GM23338 (cell line): ENCODE measurements at regions not wholly inside any gene's neighbourhood (a gene's known extent, or its start where the extent isn't known, plus 50 kb on each side); places are given as distances from the start of the nearest gene placed in this dataset.

Experiments used
- ATAC-seq: fragments of 200-7000 bp; cut with Tn5 transposase; 3 replicates; pipeline ENCODE4 v1.9.1; 2020
- DNase-seq: peaks from one replicate; pipeline ENCODE4 v3.0.0-alpha.2; 2015; ENCODE audit warnings: low spot score
- H2AFZ ChIP-seq: fragments of 200-600 bp; sonication (generic); 2 replicates; pipeline ENCODE4 v1.8.0; 2016; ENCODE audit warnings: antibody characterized with exemption, mild to moderate bottlenecking, moderate library complexity
- H3F3A ChIP-seq: fragments of 200-600 bp; sonication (generic); replicated peaks from 2 replicates; pipeline ENCODE4 v1.8.0; 2017; ENCODE audit warnings: antibody characterized with exemption, mixed run types, low read depth
- H3K27ac ChIP-seq: fragments of 200-600 bp; sonication (generic); 2 replicates; pipeline ENCODE4 v1.6.1; 2016; ENCODE audit warnings: low read depth
- H3K27me3 ChIP-seq: fragments of 200-600 bp; sonication (generic); 2 replicates; pipeline ENCODE4 v1.8.0; 2016; ENCODE audit warnings: mild to moderate bottlenecking, mixed run types, moderate library complexity; ENCODE audit not compliant: insufficient read depth
- H3K36me3 ChIP-seq: fragments of 200-600 bp; sonication (generic); 2 replicates; pipeline ENCODE4 v1.8.0; 2016; ENCODE audit warnings: mild to moderate bottlenecking; ENCODE audit not compliant: insufficient read depth
- H3K4me1 ChIP-seq: fragments of 200-600 bp; sonication (generic); 2 replicates; pipeline ENCODE4 v1.8.0; 2016; ENCODE audit warnings: mild to moderate bottlenecking, moderate library complexity; ENCODE audit not compliant: insufficient read depth
- H3K4me2 ChIP-seq: fragments of 200-600 bp; sonication (generic); 2 replicates; pipeline ENCODE4 v1.7.1; 2017; ENCODE audit warnings: mixed run types
- H3K4me3 ChIP-seq: fragments of 200-600 bp; sonication (generic); 2 replicates; pipeline ENCODE4 v1.6.1; 2016; ENCODE audit warnings: mixed run types
- H3K79me2 ChIP-seq: fragments of 200-600 bp; sonication (generic); replicated peaks from 2 replicates; pipeline ENCODE4 v1.8.0; 2017; ENCODE audit warnings: mild to moderate bottlenecking; ENCODE audit not compliant: insufficient read depth
- H3K9me2 ChIP-seq: fragments of 200-600 bp; sonication (generic); 2 replicates; pipeline ENCODE4 v1.8.0; 2017; ENCODE audit not compliant: insufficient read depth
- H4K20me1 ChIP-seq: fragments of 200-600 bp; sonication (generic); replicated peaks from 2 replicates; pipeline ENCODE4 v1.8.0; 2017; ENCODE audit warnings: mild to moderate bottlenecking; ENCODE audit not compliant: insufficient read depth
- H3K27ac Mint-ChIP-seq: 2 replicates; pipeline ENCODE4 v1.8.0; 2020; ENCODE audit warnings: inconsistent platforms, mild to moderate bottlenecking, moderate library complexity, mixed read lengths
- H3K27me3 Mint-ChIP-seq: 3 replicates; pipeline ENCODE4 v1.8.0; 2022; ENCODE audit warnings: low read depth, mild to moderate bottlenecking, moderate library complexity, mixed read lengths, inconsistent platforms; ENCODE audit not compliant: insufficient read depth, poor library complexity
- H3K36me3 Mint-ChIP-seq: 3 replicates; pipeline ENCODE4 v1.8.0; 2021; ENCODE audit warnings: low read depth, mild to moderate bottlenecking, inconsistent platforms, moderate library complexity, mixed read lengths
- H3K4me1 Mint-ChIP-seq: 3 replicates; pipeline ENCODE4 v1.8.0; 2020; ENCODE audit warnings: mild to moderate bottlenecking, inconsistent platforms, mixed read lengths
- H3K4me3 Mint-ChIP-seq: 3 replicates; pipeline ENCODE4 v1.8.0; 2021; ENCODE audit warnings: moderate library complexity, mild to moderate bottlenecking, inconsistent platforms, mixed read lengths
- H3K9me3 Mint-ChIP-seq: 3 replicates; pipeline ENCODE4 v1.8.0; 2020; ENCODE audit warnings: moderate library complexity, mild to moderate bottlenecking, inconsistent platforms, mixed read lengths
- CREB1 ChIP-seq: fragments of 250-450 bp; sonication (Bioruptor Pico); IDR thresholded peaks from 2 replicates; pipeline ENCODE4 v1.5.0; 2020; ENCODE audit warnings: low read depth, mild to moderate bottlenecking, moderate library complexity
- EZH2 ChIP-seq: fragments of 200-600 bp; sonication (generic); IDR thresholded peaks from one replicate; pipeline ENCODE4 v1.8.0; 2017; ENCODE audit warnings: antibody characterized with exemption, mild to moderate bottlenecking, low read depth; ENCODE audit not compliant: unreplicated experiment
- EZH2phosphoT487 ChIP-seq: fragments of 200-600 bp; sonication (generic); IDR thresholded peaks from one replicate; pipeline ENCODE4 v1.8.1; 2018; ENCODE audit warnings: antibody characterized with exemption; ENCODE audit not compliant: unreplicated experiment
- NANOG ChIP-seq: IDR thresholded peaks from 2 replicates; pipeline ENCODE4 v1.6.1; 2016; ENCODE audit warnings: antibody characterized with exemption, borderline replicate concordance
- STAT1 ChIP-seq: IDR thresholded peaks from one replicate; pipeline ENCODE4 v1.6.1; 2016; ENCODE audit warnings: antibody characterized with exemption; ENCODE audit not compliant: unreplicated experiment
- ZNF114 ChIP-seq: fragments of 250-450 bp; sonication (Bioruptor Pico); IDR thresholded peaks from 2 replicates; pipeline ENCODE4 v1.5.0; 2020; ENCODE audit warnings: mild to moderate bottlenecking, moderate library complexity
- ZNF331 ChIP-seq: fragments of 250-450 bp; sonication (Bioruptor Pico); IDR thresholded peaks from 2 replicates; pipeline ENCODE4 v1.5.0; 2020; ENCODE audit warnings: low read depth, mild to moderate bottlenecking, moderate library complexity
- TF ChIP-seq, protein P1 (sequence below): IDR thresholded peaks from 2 replicates; pipeline ENCODE4 v1.6.1; 2016; ENCODE audit warnings: antibody characterized with exemption
- TF ChIP-seq, protein P2 (sequence below): fragments of 250-450 bp; sonication (Bioruptor Pico); IDR thresholded peaks from 2 replicates; pipeline ENCODE4 v1.5.0; 2020; ENCODE audit warnings: mild to moderate bottlenecking, moderate library complexity
- TF ChIP-seq, protein P3 (sequence below), 2 experiments: fragments of 200-600 bp in 1 of 2; sonication (generic) in 1 of 2; conservative IDR thresholded peaks; 2 replicates each; pipeline versions ENCODE4 v1.5.1 to v1.6.1; 2016 to 2017; ENCODE audit warnings: antibody characterized with exemption in 2 of 2, low read depth in 2 of 2, mild to moderate bottlenecking in 2 of 2, moderate library complexity in 1 of 2

DNA sequence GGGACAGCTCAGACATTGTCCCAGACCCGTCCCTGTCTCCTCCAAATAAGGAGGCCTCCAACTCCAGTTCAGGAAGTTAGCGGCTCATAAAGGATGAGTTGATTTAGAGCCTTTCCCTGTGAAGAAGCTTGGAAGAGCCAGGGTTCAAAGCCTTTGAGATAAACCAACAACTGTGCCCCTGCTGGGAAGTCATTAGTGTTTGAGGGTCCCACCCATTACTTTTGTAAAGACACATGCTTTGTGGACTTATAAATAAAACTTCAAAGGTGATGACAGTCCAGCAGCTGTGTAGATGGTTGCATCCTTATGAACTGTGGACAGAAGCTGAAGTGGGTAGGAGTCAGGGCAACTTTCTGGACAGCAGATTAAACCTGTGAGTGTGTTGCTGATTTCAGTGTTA lies 86.0 kb upstream of the PGRMC2 start:
- no peaks in the 10 kb centered on the region for H3K9me2 ChIP-seq
- H3K4me3 ChIP-seq, result no peak overlapping the region
- H3K27me3 ChIP-seq, result no peaks in the 10 kb centered on the region
- peaks cover 36% of the 10 kb centered on the region for H3K9me3 Mint-ChIP-seq
- no peaks in the 10 kb centered on the region for H3F3A ChIP-seq
- H3K27ac ChIP-seq, result no peak overlapping the region
- no peaks in the 10 kb centered on the region for H3K4me1 Mint-ChIP-seq
- no peaks in the 10 kb centered on the region for H3K4me1 ChIP-seq
- DNase-seq, result no peak
- H3K27me3 Mint-ChIP-seq, result peaks cover 2% of the 10 kb centered on the region
- no peak overlapping the region for H3K4me2 ChIP-seq
- peaks cover 36% of the 10 kb centered on the region for H3K36me3 Mint-ChIP-seq
- H4K20me1 ChIP-seq, result no peaks in the 10 kb centered on the region
- H3K79me2 ChIP-seq, result no peaks in the 10 kb centered on the region
- H3K36me3 ChIP-seq, result no peaks in the 10 kb centered on the region
- TF ChIP-seq ZNF331 (CRISPR knock-in tag) (no peak), NANOG (no peak), EZH2phosphoT487 (no peak), ZNF114 (CRISPR knock-in tag) (no peak)
- TF ChIP-seq, protein P1, sequence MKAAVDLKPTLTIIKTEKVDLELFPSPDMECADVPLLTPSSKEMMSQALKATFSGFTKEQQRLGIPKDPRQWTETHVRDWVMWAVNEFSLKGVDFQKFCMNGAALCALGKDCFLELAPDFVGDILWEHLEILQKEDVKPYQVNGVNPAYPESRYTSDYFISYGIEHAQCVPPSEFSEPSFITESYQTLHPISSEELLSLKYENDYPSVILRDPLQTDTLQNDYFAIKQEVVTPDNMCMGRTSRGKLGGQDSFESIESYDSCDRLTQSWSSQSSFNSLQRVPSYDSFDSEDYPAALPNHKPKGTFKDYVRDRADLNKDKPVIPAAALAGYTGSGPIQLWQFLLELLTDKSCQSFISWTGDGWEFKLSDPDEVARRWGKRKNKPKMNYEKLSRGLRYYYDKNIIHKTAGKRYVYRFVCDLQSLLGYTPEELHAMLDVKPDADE, result no peak
- no peak overlapping the region for H3K27ac Mint-ChIP-seq
- no peak overlapping the region for H3K4me3 Mint-ChIP-seq
- H2AFZ ChIP-seq, result no peak overlapping the region
- no peak for ATAC-seq

DNA sequence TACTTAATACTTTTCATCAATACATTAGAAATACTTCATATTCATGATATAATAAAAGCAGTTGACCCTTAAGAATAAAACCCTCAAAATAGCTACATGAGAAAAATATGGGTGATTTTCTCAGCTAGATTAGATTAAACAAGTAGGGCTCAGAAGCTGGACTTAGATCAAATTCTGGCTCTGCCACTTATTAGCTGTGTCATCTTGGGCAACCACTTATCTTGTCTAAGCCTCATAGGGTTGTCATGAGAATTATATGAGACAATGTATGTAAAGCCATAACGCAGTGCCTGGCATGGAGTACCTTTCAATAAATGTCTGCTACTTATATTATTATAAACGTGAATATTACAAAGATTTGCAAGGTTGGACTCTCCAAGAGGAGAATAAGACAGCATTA lies 84.3 kb upstream of the PGRMC2 start:
- Histone ChIP-seq H4K20me1 (no peaks in the 10 kb centered on the region), H3K4me3 (no peak overlapping the region), H3K27ac (no peak overlapping the region), H3K27me3 (no peaks in the 10 kb centered on the region), H3K4me2 (no peak overlapping the region), H3K9me2 (no peaks in the 10 kb centered on the region), H3K79me2 (no peaks in the 10 kb centered on the region), H2AFZ (no peak overlapping the region), H3K4me1 (no peaks in the 10 kb centered on the region), H3K36me3 (no peaks in the 10 kb centered on the region), H3F3A (no peaks in the 10 kb centered on the region)
- peaks cover 4% of the 10 kb centered on the region for H3K27me3 Mint-ChIP-seq
- H3K27ac Mint-ChIP-seq, result no peak overlapping the region
- H3K36me3 Mint-ChIP-seq, result peaks cover 34% of the 10 kb centered on the region
- no peak overlapping the region for H3K4me3 Mint-ChIP-seq
- no peak for DNase-seq
- no peak for ATAC-seq
- H3K4me1 Mint-ChIP-seq, result no peaks in the 10 kb centered on the region
- peaks cover 31% of the 10 kb centered on the region for H3K9me3 Mint-ChIP-seq
- TF ChIP-seq EZH2 (no peak), STAT1 (no peak), ZNF114 (CRISPR knock-in tag) (no peak), CREB1 (CRISPR knock-in tag) (no peak), ZNF331 (CRISPR knock-in tag) (no peak), EZH2phosphoT487 (no peak), NANOG (no peak)
- TF ChIP-seq, protein P2, sequence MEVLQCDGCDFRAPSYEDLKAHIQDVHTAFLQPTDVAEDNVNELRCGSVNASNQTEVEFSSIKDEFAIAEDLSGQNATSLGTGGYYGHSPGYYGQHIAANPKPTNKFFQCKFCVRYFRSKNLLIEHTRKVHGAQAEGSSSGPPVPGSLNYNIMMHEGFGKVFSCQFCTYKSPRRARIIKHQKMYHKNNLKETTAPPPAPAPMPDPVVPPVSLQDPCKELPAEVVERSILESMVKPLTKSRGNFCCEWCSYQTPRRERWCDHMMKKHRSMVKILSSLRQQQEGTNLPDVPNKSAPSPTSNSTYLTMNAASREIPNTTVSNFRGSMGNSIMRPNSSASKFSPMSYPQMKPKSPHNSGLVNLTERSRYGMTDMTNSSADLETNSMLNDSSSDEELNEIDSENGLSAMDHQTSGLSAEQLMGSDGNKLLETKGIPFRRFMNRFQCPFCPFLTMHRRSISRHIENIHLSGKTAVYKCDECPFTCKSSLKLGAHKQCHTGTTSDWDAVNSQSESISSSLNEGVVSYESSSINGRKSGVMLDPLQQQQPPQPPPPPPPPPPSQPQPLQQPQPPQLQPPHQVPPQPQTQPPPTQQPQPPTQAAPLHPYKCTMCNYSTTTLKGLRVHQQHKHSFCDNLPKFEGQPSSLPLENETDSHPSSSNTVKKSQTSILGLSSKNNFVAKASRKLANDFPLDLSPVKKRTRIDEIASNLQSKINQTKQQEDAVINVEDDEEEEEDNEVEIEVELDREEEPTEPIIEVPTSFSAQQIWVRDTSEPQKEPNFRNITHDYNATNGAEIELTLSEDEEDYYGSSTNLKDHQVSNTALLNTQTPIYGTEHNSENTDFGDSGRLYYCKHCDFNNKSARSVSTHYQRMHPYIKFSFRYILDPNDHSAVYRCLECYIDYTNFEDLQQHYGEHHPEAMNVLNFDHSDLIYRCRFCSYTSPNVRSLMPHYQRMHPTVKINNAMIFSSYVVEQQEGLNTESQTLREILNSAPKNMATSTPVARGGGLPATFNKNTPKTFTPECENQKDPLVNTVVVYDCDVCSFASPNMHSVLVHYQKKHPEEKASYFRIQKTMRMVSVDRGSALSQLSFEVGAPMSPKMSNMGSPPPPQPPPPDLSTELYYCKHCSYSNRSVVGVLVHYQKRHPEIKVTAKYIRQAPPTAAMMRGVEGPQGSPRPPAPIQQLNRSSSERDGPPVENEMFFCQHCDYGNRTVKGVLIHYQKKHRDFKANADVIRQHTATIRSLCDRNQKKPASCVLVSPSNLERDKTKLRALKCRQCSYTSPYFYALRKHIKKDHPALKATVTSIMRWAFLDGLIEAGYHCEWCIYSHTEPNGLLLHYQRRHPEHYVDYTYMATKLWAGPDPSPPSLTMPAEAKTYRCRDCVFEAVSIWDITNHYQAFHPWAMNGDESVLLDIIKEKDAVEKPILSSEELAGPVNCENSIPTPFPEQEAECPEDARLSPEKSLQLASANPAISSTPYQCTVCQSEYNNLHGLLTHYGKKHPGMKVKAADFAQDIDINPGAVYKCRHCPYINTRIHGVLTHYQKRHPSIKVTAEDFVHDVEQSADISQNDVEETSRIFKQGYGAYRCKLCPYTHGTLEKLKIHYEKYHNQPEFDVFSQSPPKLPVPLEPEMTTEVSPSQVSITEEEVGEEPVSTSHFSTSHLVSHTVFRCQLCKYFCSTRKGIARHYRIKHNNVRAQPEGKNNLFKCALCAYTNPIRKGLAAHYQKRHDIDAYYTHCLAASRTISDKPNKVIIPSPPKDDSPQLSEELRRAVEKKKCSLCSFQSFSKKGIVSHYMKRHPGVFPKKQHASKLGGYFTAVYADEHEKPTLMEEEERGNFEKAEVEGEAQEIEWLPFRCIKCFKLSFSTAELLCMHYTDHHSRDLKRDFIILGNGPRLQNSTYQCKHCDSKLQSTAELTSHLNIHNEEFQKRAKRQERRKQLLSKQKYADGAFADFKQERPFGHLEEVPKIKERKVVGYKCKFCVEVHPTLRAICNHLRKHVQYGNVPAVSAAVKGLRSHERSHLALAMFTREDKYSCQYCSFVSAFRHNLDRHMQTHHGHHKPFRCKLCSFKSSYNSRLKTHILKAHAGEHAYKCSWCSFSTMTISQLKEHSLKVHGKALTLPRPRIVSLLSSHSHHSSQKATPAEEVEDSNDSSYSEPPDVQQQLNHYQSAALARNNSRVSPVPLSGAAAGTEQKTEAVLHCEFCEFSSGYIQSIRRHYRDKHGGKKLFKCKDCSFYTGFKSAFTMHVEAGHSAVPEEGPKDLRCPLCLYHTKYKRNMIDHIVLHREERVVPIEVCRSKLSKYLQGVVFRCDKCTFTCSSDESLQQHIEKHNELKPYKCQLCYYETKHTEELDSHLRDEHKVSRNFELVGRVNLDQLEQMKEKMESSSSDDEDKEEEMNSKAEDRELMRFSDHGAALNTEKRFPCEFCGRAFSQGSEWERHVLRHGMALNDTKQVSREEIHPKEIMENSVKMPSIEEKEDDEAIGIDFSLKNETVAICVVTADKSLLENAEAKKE (CRISPR knock-in tag), result no peak
- TF ChIP-seq, protein P3, sequence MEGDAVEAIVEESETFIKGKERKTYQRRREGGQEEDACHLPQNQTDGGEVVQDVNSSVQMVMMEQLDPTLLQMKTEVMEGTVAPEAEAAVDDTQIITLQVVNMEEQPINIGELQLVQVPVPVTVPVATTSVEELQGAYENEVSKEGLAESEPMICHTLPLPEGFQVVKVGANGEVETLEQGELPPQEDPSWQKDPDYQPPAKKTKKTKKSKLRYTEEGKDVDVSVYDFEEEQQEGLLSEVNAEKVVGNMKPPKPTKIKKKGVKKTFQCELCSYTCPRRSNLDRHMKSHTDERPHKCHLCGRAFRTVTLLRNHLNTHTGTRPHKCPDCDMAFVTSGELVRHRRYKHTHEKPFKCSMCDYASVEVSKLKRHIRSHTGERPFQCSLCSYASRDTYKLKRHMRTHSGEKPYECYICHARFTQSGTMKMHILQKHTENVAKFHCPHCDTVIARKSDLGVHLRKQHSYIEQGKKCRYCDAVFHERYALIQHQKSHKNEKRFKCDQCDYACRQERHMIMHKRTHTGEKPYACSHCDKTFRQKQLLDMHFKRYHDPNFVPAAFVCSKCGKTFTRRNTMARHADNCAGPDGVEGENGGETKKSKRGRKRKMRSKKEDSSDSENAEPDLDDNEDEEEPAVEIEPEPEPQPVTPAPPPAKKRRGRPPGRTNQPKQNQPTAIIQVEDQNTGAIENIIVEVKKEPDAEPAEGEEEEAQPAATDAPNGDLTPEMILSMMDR (conservative IDR thresholded peaks at IDR 0.05; ENCODE audit: low read depth in 2 of 2), result no peak
- TF ChIP-seq, protein P1, result no peak
